ENCODE measurements at regions not wholly inside any gene's neighbourhood (a gene's known extent, or its start where the extent isn't known, plus 50 kb on each side); places are given as distances from the start of the nearest gene placed in this dataset.

DNA sequence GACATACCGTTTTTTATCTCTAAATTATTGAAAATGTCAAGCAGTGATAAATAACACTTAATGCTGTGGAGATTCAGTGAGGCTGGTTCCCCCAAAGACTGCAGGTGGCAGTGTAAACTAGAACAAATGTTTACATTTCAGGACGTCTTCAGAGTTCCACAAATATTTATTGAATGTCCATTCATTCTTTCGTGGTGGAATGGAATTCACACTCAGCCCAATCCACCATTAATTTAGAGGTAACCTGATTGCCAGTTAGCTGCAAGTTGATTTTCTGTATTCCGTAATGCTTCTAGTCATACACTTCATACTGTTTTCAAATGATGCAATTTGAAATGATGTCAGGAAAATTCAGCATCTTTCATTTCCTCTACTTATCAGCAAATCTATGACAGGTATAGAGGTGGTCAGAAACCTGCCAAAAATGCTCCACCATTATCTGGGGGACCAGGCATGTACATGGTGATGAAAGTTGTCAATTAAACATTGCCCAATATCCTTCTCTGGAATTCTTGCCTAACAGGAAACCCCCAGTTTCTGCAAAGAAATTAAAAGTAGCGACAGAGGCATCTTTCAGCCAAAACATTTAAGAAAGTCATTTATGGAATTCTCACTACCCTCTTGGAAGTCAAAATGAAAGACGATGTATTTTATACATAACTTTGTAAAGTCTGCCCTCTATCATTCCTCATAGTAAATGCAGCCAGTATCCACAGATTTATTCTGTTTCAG lies 94.3 kb upstream of the BMAL1 start:
- Histone ChIP-seq H4K20me1 (ENCODE audit: insufficient read depth, low read length) (no peaks in the 10 kb centered on the region), H3K79me2 (ENCODE audit: insufficient read depth, low read length) (no peaks in the 10 kb centered on the region), H3K9ac (ENCODE audit: insufficient read depth, low read depth, low read length) (no peak overlapping the region), H3K9me3 (ENCODE audit: low read length) (no peaks in the 10 kb centered on the region; the same call in 1 of the 2 replicates), H2AFZ (ENCODE audit: low read length) (no peak overlapping the region), H3K27ac (ENCODE audit: extremely low read length, insufficient read depth, low read length) (no peak overlapping the region), H3K27me3 (ENCODE audit: control insufficient read depth in 1 of 2, insufficient read depth in 2 of 2, low read length in 2 of 2) (no peaks in the 10 kb centered on the region; a peak in 1 of 5 replicates), H3K4me2 (ENCODE audit: low read depth, low read length) (peak overlapping the region; percentile 53), H3K4me3 (replicated peaks in 1 of 3; ENCODE audit: insufficient read depth in 1 of 3, low read depth in 2 of 3, low read length in 3 of 3) (peak overlapping the region in 1 of 3 experiments; percentile 3; a peak in 1 of 6 replicates), H3K36me3 (replicated peaks in 1 of 2; ENCODE audit: control insufficient read depth in 1 of 2, insufficient read depth in 2 of 2, low read length in 2 of 2) (no peaks in the 10 kb centered on the region), H3K4me1 (ENCODE audit: insufficient read depth, low read length) (peaks cover 9% of the 10 kb centered on the region)
- DNase-seq (ENCODE audit: low spot score): peak; percentile 28
- 7% methylated on average over 6 of the region's 6 CpGs for WGBS (ENCODE audit: low lambda C conversion rate)
- in situ Hi-C loops (cut with HindIII; ENCODE audit: extremely low pct_ligation_motif_present, low pct_unique_long_range_greater_than_20kb) (loop anchor here (10.0 to 25.0 kb wide), 2 partner anchors 218 to 871 kb away; no protein-coding TSS in a partner anchor), intact Hi-C loops (cut with micrococcal nuclease; ENCODE audit: unreplicated experiment) (loop anchor here (1.0 to 2.0 kb wide), 2 partner anchors 68 to 219 kb away; no protein-coding TSS in a partner anchor)
- FAIRE-seq: peak; percentile 66
- BruUV-seq (replicated peaks): no TSS peak
- ATAC-seq: peak; percentile 74
- CTCF ChIA-PET (ENCODE audit: low intra/inter-chr PET ratio, low total read pairs): interaction anchor here (0.7 to 2.8 kb wide), 4 partner anchors 56 to 219 kb away, joined by 3 to 42 read pairs (median 4); no protein-coding TSS in a partner anchor
- POLR2A ChIA-PET: no interaction called here
- TF ChIP-seq, protein P1, sequence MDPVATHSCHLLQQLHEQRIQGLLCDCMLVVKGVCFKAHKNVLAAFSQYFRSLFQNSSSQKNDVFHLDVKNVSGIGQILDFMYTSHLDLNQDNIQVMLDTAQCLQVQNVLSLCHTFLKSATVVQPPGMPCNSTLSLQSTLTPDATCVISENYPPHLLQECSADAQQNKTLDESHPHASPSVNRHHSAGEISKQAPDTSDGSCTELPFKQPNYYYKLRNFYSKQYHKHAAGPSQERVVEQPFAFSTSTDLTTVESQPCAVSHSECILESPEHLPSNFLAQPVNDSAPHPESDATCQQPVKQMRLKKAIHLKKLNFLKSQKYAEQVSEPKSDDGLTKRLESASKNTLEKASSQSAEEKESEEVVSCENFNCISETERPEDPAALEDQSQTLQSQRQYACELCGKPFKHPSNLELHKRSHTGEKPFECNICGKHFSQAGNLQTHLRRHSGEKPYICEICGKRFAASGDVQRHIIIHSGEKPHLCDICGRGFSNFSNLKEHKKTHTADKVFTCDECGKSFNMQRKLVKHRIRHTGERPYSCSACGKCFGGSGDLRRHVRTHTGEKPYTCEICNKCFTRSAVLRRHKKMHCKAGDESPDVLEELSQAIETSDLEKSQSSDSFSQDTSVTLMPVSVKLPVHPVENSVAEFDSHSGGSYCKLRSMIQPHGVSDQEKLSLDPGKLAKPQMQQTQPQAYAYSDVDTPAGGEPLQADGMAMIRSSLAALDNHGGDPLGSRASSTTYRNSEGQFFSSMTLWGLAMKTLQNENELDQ (CRISPR knock-in tag; IDR thresholded peaks at IDR 0.05; ENCODE audit: borderline replicate concordance): no peak
- TF ChIP-seq CEBPG (CRISPR knock-in tag; IDR thresholded peaks at IDR 0.05): peak; percentile 18
- TF ChIP-seq HOXA9 (CRISPR knock-in tag; IDR thresholded peaks at IDR 0.05; ENCODE audit: borderline replicate concordance): no peak
- no peak for TF ChIP-seq ZNF674 (CRISPR knock-in tag; IDR thresholded peaks at IDR 0.05; ENCODE audit: low read depth)
- TF ChIP-seq, protein P2, sequence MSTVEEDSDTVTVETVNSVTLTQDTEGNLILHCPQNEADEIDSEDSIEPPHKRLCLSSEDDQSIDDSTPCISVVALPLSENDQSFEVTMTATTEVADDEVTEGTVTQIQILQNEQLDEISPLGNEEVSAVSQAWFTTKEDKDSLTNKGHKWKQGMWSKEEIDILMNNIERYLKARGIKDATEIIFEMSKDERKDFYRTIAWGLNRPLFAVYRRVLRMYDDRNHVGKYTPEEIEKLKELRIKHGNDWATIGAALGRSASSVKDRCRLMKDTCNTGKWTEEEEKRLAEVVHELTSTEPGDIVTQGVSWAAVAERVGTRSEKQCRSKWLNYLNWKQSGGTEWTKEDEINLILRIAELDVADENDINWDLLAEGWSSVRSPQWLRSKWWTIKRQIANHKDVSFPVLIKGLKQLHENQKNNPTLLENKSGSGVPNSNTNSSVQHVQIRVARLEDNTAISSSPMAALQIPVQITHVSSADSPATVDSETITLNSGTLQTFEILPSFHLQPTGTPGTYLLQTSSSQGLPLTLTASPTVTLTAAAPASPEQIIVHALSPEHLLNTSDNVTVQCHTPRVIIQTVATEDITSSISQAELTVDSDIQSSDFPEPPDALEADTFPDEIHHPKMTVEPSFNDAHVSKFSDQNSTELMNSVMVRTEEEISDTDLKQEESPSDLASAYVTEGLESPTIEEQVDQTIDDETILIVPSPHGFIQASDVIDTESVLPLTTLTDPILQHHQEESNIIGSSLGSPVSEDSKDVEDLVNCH (CRISPR knock-in tag; IDR thresholded peaks at IDR 0.05): no peak
- TF ChIP-seq FOXA1 (IDR thresholded peaks at IDR 0.05): no peak
- 0 out of 2 replicates have a peak, but pooled peaks have one; percentile 29 for TF ChIP-seq FOXA1 (CRISPR knock-in tag; IDR thresholded peaks at IDR 0.05)
- peak; percentile 67 for TF ChIP-seq STAG1 (CRISPR knock-in tag; IDR thresholded peaks at IDR 0.05)
- no peak for TF ChIP-seq MAFK (conservative IDR thresholded peaks at IDR 0.05 in 1 of 2, IDR thresholded peaks at IDR 0.05 in 1 of 2; ENCODE audit: low read length in 2 of 2)
- TF ChIP-seq, protein P3, sequence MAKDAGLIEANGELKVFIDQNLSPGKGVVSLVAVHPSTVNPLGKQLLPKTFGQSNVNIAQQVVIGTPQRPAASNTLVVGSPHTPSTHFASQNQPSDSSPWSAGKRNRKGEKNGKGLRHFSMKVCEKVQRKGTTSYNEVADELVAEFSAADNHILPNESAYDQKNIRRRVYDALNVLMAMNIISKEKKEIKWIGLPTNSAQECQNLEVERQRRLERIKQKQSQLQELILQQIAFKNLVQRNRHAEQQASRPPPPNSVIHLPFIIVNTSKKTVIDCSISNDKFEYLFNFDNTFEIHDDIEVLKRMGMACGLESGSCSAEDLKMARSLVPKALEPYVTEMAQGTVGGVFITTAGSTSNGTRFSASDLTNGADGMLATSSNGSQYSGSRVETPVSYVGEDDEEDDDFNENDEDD (CRISPR knock-in tag; IDR thresholded peaks at IDR 0.05; ENCODE audit: borderline replicate concordance): no peak
- TF ChIP-seq ZNF234 (CRISPR knock-in tag; conservative IDR thresholded peaks at IDR 0.05): no peak
- TF ChIP-seq BORCS8-MEF2B (CRISPR knock-in tag; IDR thresholded peaks at IDR 0.05): no peak
- no peak for TF ChIP-seq RARG (CRISPR knock-in tag; IDR thresholded peaks at IDR 0.05; ENCODE audit: low read depth)
- TF ChIP-seq RFX3 (CRISPR knock-in tag; IDR thresholded peaks at IDR 0.05): no peak
- TF ChIP-seq ZNF546 (CRISPR knock-in tag; conservative IDR thresholded peaks at IDR 0.05): no peak
- TF ChIP-seq ARHGAP35 (CRISPR knock-in tag; IDR thresholded peaks at IDR 0.05; ENCODE audit: borderline replicate concordance): no peak
- TF ChIP-seq, protein P4, sequence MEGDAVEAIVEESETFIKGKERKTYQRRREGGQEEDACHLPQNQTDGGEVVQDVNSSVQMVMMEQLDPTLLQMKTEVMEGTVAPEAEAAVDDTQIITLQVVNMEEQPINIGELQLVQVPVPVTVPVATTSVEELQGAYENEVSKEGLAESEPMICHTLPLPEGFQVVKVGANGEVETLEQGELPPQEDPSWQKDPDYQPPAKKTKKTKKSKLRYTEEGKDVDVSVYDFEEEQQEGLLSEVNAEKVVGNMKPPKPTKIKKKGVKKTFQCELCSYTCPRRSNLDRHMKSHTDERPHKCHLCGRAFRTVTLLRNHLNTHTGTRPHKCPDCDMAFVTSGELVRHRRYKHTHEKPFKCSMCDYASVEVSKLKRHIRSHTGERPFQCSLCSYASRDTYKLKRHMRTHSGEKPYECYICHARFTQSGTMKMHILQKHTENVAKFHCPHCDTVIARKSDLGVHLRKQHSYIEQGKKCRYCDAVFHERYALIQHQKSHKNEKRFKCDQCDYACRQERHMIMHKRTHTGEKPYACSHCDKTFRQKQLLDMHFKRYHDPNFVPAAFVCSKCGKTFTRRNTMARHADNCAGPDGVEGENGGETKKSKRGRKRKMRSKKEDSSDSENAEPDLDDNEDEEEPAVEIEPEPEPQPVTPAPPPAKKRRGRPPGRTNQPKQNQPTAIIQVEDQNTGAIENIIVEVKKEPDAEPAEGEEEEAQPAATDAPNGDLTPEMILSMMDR (CRISPR knock-in tag; IDR thresholded peaks at IDR 0.05): peak; percentile 63

Data from HepG2 (cell line).